RWPE1 (cell line): ENCODE measurements at regions not wholly inside any gene's neighbourhood (a gene's known extent, or its start where the extent isn't known, plus 50 kb on each side); places are given as distances from the start of the nearest gene placed in this dataset.

Experiments used
- CTCF ChIA-PET: fragments of 350-600 bp; sonication (Branson Sonifier 250); formaldehyde crosslinking; extraction: SDS; loops from one replicate; lab custom pipeline; 2021; lab: Yijun Ruan, JAX
- POLR2A ChIA-PET: fragments of 400-600 bp; formaldehyde crosslinking; extraction: SDS; loops from one replicate; lab custom pipeline; 2020; ENCODE audit warnings: antibody characterized with exemption; ENCODE audit not compliant: low non-redundant PET; lab: Yijun Ruan, JAX
- DNase-seq: peaks from one replicate; pipeline ENCODE4 v3.0.0; 2012; ENCODE audit warnings: low spot score
- H3K27ac ChIP-seq: fragments of 450-650 bp; 2 replicates; pipeline ENCODE4 v1.5.1; 2017
- CTCF ChIP-seq: fragments of 450-650 bp; conservative IDR thresholded peaks from 2 replicates; pipeline ENCODE4 v1.5.1; 2017; ENCODE audit warnings: low read depth, mild to moderate bottlenecking

- no peak overlapping the region for H3K27ac ChIP-seq
- DNase-seq = no peak
- TF ChIP-seq CTCF = no peak
- POLR2A ChIA-PET = no interaction called here
- CTCF ChIA-PET = no interaction called here
These were observed 421.7 kb downstream of the EFNB2 start for GRCh38 chr13:106113796-106114195.

- CTCF ChIA-PET = no interaction called here
- no peak for TF ChIP-seq CTCF
- H3K27ac ChIP-seq = no peak overlapping the region
- POLR2A ChIA-PET = no interaction called here
- no peak for DNase-seq
These were observed 423.3 kb downstream of the EFNB2 start for GRCh38 chr13:106112191-106112590.

GRCh38 chr13:106110241-106110855, 425.1 kb downstream of the EFNB2 start:
- no peak for TF ChIP-seq CTCF
- no peak overlapping the region for H3K27ac ChIP-seq
- POLR2A ChIA-PET = no interaction called here
- CTCF ChIA-PET = interaction anchor here (0.6 kb wide), 1 partner anchor 1353 kb away, joined by 3 read pairs; no protein-coding TSS in a partner anchor
- DNase-seq = no peak

GRCh38 chr13:106109391-106109791, 426.1 kb downstream of the EFNB2 start:
- H3K27ac ChIP-seq = no peak overlapping the region
- ChIA-PET POLR2A (no interaction called here), CTCF (no interaction called here)
- no peak for DNase-seq
- TF ChIP-seq CTCF = no peak

GRCh38 chr13:106108346-106108745, 427.1 kb downstream of the EFNB2 start:
- DNase-seq = no peak
- no peak for TF ChIP-seq CTCF
- POLR2A ChIA-PET = no interaction called here
- no peak overlapping the region for H3K27ac ChIP-seq
- CTCF ChIA-PET = no interaction called here

GRCh38 chr13:106107061-106107460, 428.4 kb downstream of the EFNB2 start:
- no peak overlapping the region for H3K27ac ChIP-seq
- TF ChIP-seq CTCF = no peak
- ChIA-PET POLR2A (no interaction called here), CTCF (interaction anchor here (0.7 kb wide), 1 partner anchor 22 kb away, joined by 4 read pairs; no protein-coding TSS in a partner anchor)
- no peak for DNase-seq

GRCh38 chr13:106105153-106105552, 430.3 kb downstream of the EFNB2 start:
- H3K27ac ChIP-seq = no peak overlapping the region
- POLR2A ChIA-PET = no interaction called here
- CTCF ChIA-PET = no interaction called here

More at GRCh38 chr13:106105153-106105552, 430.3 kb downstream of the EFNB2 start:
- DNase-seq = no peak
- TF ChIP-seq CTCF = no peak
